ENCODE measurements at regions not wholly inside any gene's neighbourhood (a gene's known extent, or its start where the extent isn't known, plus 50 kb on each side); places are given as distances from the start of the nearest gene placed in this dataset.
"Not testable (repeated sequence)": the region's sequence is repeated elsewhere in the genome, so short reads cannot be mapped to it uniquely, and the experiment has no call there.

GRCh38 chr14:37819155-37820015 is 224.0 kb downstream of the TTC6 start:
- Mint-ChIP-seq H3K4me3 (no peak overlapping the region), H3K4me1 (no peaks in the 10 kb centered on the region), H3K36me3 (ENCODE audit: low read depth) (no peaks in the 10 kb centered on the region), H3K27me3 (no peaks in the 10 kb centered on the region), H3K27ac (no peak overlapping the region), H3K9me3 (no peaks in the 10 kb centered on the region)
- DNase-seq: no peak
- ATAC-seq (ENCODE audit: low read depth): no peak
- no peak for TF ChIP-seq CTCF (IDR thresholded peaks at IDR 0.05)
- CTCF ChIA-PET: no interaction called here
- POLR2A ChIA-PET: no interaction called here
- intact Hi-C loops (cut with micrococcal nuclease): no loop called here

- ATAC-seq (ENCODE audit: low read depth); intact Hi-C loops (cut with micrococcal nuclease); H3K4me3 Mint-ChIP-seq; CTCF ChIA-PET; H3K27me3 Mint-ChIP-seq; H3K9me3 Mint-ChIP-seq; H3K27ac Mint-ChIP-seq; H3K36me3 Mint-ChIP-seq (ENCODE audit: low read depth); DNase-seq; H3K4me1 Mint-ChIP-seq; POLR2A ChIA-PET: not testable (repeated sequence)
These were observed 225.4 kb downstream of the TTC6 start for GRCh38 chr14:37820810-37821209.

- CTCF ChIA-PET: no interaction called here
- DNase-seq (no peak), ATAC-seq (ENCODE audit: low read depth) (no peak)
- intact Hi-C loops (cut with micrococcal nuclease): no loop called here
- no peaks in the 10 kb centered on the region for H3K27me3 Mint-ChIP-seq
- H3K36me3 Mint-ChIP-seq (ENCODE audit: low read depth): no peaks in the 10 kb centered on the region
- peaks cover 2% of the 10 kb centered on the region for H3K9me3 Mint-ChIP-seq
- no peak overlapping the region for H3K27ac Mint-ChIP-seq
- POLR2A ChIA-PET: no interaction called here
- no peak for TF ChIP-seq CTCF (IDR thresholded peaks at IDR 0.05)
- H3K4me1 Mint-ChIP-seq: no peaks in the 10 kb centered on the region
- no peak overlapping the region for H3K4me3 Mint-ChIP-seq
These were observed 229.7 kb downstream of the TTC6 start for GRCh38 chr14:37824939-37825712.

- Mint-ChIP-seq H3K4me3 (no peak overlapping the region), H3K4me1 (no peaks in the 10 kb centered on the region), H3K27me3 (no peaks in the 10 kb centered on the region), H3K36me3 (ENCODE audit: low read depth) (no peaks in the 10 kb centered on the region), H3K27ac (no peak overlapping the region), H3K9me3 (peaks cover 13% of the 10 kb centered on the region)
- ChIA-PET CTCF (no interaction called here), POLR2A (no interaction called here)
- intact Hi-C loops (cut with micrococcal nuclease): no loop called here
- no peak for TF ChIP-seq CTCF (IDR thresholded peaks at IDR 0.05)
- no peak for DNase-seq
- ATAC-seq (ENCODE audit: low read depth): no peak
These were observed 231.4 kb downstream of the TTC6 start for GRCh38 chr14:37826869-37827268.

GRCh38 chr14:37830271-37830670 is 234.8 kb downstream of the TTC6 start:
- intact Hi-C loops (cut with micrococcal nuclease): no loop called here
- H3K4me1 Mint-ChIP-seq: no peaks in the 10 kb centered on the region
- H3K9me3 Mint-ChIP-seq: peaks cover 32% of the 10 kb centered on the region
- H3K36me3 Mint-ChIP-seq (ENCODE audit: low read depth): no peaks in the 10 kb centered on the region
- ATAC-seq (ENCODE audit: low read depth): no peak
- ChIA-PET POLR2A (no interaction called here), CTCF (no interaction called here)
- no peaks in the 10 kb centered on the region for H3K27me3 Mint-ChIP-seq
- no peak overlapping the region for H3K4me3 Mint-ChIP-seq
- TF ChIP-seq CTCF (IDR thresholded peaks at IDR 0.05): no peak
- H3K27ac Mint-ChIP-seq: no peak overlapping the region
- DNase-seq: no peak
